ENCODE measurements at regions not wholly inside any gene's neighbourhood (a gene's known extent, or its start where the extent isn't known, plus 50 kb on each side); places are given as distances from the start of the nearest gene placed in this dataset.
A peak's percentile ranks its signal among the peaks of the same experiment; 100 is the strongest.

GRCh38 chr2:111701266-111701665 is 182.7 kb downstream of the ANAPC1 start:
- H3K4me3 ChIP-seq, result no peak overlapping the region
- no peaks in the 10 kb centered on the region for H3K27me3 ChIP-seq
- 86 to 100% methylated on average over 1 to 4 of the region's 4 CpGs for WGBS, 2 donors (ENCODE audit: low coverage in 1 of 2)
- H3K4me1 ChIP-seq, result peaks cover 0 to 51% (median 25%) of the 10 kb centered on the region in 4 donors
- no peak overlapping the region for H3K27ac ChIP-seq
- in situ Hi-C loops (cut with MboI; ENCODE audit: low pct_ligation_motif_present in 1 of 4, low pct_unique_long_range_greater_than_20kb in 1 of 4, low sequenced_read_pairs in 3 of 4), result loop anchor here in 1 of 4 donors (25.0 kb wide), 1 partner anchor 589 kb away; the partner anchor contains the start of gene BCL2L11
- intact Hi-C loops (cut with DNase I; ENCODE audit: low total_unique reads), result no loop called here
- no peak for DNase-seq
- TF ChIP-seq, protein P1, sequence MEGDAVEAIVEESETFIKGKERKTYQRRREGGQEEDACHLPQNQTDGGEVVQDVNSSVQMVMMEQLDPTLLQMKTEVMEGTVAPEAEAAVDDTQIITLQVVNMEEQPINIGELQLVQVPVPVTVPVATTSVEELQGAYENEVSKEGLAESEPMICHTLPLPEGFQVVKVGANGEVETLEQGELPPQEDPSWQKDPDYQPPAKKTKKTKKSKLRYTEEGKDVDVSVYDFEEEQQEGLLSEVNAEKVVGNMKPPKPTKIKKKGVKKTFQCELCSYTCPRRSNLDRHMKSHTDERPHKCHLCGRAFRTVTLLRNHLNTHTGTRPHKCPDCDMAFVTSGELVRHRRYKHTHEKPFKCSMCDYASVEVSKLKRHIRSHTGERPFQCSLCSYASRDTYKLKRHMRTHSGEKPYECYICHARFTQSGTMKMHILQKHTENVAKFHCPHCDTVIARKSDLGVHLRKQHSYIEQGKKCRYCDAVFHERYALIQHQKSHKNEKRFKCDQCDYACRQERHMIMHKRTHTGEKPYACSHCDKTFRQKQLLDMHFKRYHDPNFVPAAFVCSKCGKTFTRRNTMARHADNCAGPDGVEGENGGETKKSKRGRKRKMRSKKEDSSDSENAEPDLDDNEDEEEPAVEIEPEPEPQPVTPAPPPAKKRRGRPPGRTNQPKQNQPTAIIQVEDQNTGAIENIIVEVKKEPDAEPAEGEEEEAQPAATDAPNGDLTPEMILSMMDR (IDR thresholded peaks at IDR 0.05), result no peak
- TF ChIP-seq POLR2AphosphoS5 (IDR thresholded peaks at IDR 0.05) (no peak), POLR2A (IDR thresholded peaks at IDR 0.05) (no peak), EP300 (IDR thresholded peaks at IDR 0.05; ENCODE audit: low read depth) (no peak)
- no peaks in the 10 kb centered on the region for H3K9me3 ChIP-seq
- no peaks in the 10 kb centered on the region for H3K36me3 ChIP-seq

GRCh38 chr2:111701798-111702118 is 182.2 kb downstream of the ANAPC1 start:
- Histone ChIP-seq H3K4me1 (peaks cover 0 to 52% (median 25%) of the 10 kb centered on the region in 4 donors), H3K36me3 (no peaks in the 10 kb centered on the region), H3K9me3 (no peaks in the 10 kb centered on the region), H3K27ac (no peak overlapping the region), H3K4me3 (no peak overlapping the region), H3K27me3 (no peaks in the 10 kb centered on the region)
- in situ Hi-C loops (cut with MboI; ENCODE audit: low pct_ligation_motif_present in 1 of 4, low pct_unique_long_range_greater_than_20kb in 1 of 4, low sequenced_read_pairs in 3 of 4), result loop anchor here in 1 of 4 donors (25.0 kb wide), 1 partner anchor 589 kb away; the partner anchor contains the start of gene BCL2L11
- 96% methylated on average over 8 of the region's 8 CpGs; no CpG with 5 or more reads in 1 of the 2 donors for WGBS, 2 donors (ENCODE audit: low coverage in 1 of 2)
- no peak for DNase-seq
- intact Hi-C loops (cut with DNase I; ENCODE audit: low total_unique reads), result no loop called here
- TF ChIP-seq POLR2AphosphoS5 (IDR thresholded peaks at IDR 0.05) (no peak), EP300 (IDR thresholded peaks at IDR 0.05; ENCODE audit: low read depth) (no peak), POLR2A (IDR thresholded peaks at IDR 0.05) (no peak)
- TF ChIP-seq, protein P1 (IDR thresholded peaks at IDR 0.05), result no peak

DNA sequence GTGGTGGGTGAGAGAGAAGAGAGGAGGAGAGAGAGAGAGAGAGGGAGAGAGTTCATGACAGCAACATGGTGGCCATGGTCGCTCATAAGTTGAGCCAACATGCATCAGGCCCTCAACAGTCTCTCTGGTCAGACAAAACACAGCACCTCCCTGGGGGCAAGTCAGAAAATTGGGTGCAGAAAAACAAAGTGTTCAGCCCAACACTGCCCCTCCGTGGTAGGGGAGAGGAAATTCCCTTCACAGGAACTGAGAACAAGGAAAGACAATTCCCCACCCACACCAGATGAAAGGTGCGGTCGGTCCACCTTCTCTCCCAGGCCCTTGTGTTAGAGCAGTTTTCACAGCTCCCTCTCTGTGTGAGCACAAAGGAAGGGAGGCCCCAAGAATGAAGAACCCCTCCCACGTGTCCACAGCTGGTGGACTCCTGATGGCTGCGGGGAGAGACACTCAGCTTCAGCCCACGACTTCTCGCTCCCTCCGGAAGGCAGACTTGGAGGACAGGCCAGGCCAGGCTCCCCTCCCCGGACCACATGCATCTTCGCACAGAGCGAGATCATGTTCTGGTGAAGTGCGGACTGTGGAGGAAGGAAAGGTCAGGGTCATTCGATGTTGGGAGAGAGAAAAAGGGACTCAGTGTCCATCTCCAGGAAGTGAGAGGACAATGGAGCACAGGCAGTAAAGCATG is 181.7 kb downstream of the ANAPC1 start:
- no peak overlapping the region for H3K4me3 ChIP-seq
- no peaks in the 10 kb centered on the region for H3K36me3 ChIP-seq
- in situ Hi-C loops (cut with MboI; ENCODE audit: low pct_ligation_motif_present in 1 of 4, low pct_unique_long_range_greater_than_20kb in 1 of 4, low sequenced_read_pairs in 3 of 4), result loop anchor here in 1 of 4 donors (25.0 kb wide), 1 partner anchor 590 kb away; the partner anchor contains the start of gene BCL2L11
- intact Hi-C loops (cut with DNase I; ENCODE audit: low total_unique reads), result no loop called here
- H3K4me1 ChIP-seq, result peaks cover 0 to 50% (median 23%) of the 10 kb centered on the region in 4 donors
- peak; percentile 67 for DNase-seq
- no peaks in the 10 kb centered on the region for H3K9me3 ChIP-seq
- no peak overlapping the region for H3K27ac ChIP-seq
- WGBS, 2 donors (ENCODE audit: low coverage in 1 of 2), result 48 to 67% methylated on average over 1 to 14 of the region's 14 CpGs
- H3K27me3 ChIP-seq, result no peaks in the 10 kb centered on the region
- TF ChIP-seq EP300 (IDR thresholded peaks at IDR 0.05; ENCODE audit: low read depth) (no peak), POLR2A (IDR thresholded peaks at IDR 0.05) (no peak), POLR2AphosphoS5 (IDR thresholded peaks at IDR 0.05) (no peak)
- TF ChIP-seq, protein P1 (IDR thresholded peaks at IDR 0.05), result peak; percentile 48 to 73 (median 62)

GRCh38 chr2:111702804-111703196 is 181.2 kb downstream of the ANAPC1 start:
- H3K27ac ChIP-seq, result no peak overlapping the region
- 60 to 73% methylated on average over 2 to 7 of the region's 7 CpGs for WGBS, 2 donors (ENCODE audit: low coverage in 1 of 2)
- intact Hi-C loops (cut with DNase I; ENCODE audit: low total_unique reads) (no loop called here), in situ Hi-C loops (cut with MboI; ENCODE audit: low pct_ligation_motif_present in 1 of 4, low pct_unique_long_range_greater_than_20kb in 1 of 4, low sequenced_read_pairs in 3 of 4) (loop anchor here in 1 of 4 donors (25.0 kb wide), 1 partner anchor 590 kb away; the partner anchor contains the start of gene BCL2L11)
- no peaks in the 10 kb centered on the region for H3K27me3 ChIP-seq
- peaks cover 0 to 45% (median 17%) of the 10 kb centered on the region in 4 donors for H3K4me1 ChIP-seq
- no peak overlapping the region for H3K4me3 ChIP-seq
- no peak for DNase-seq
- H3K9me3 ChIP-seq, result no peaks in the 10 kb centered on the region
- no peaks in the 10 kb centered on the region for H3K36me3 ChIP-seq
- TF ChIP-seq POLR2A (IDR thresholded peaks at IDR 0.05), result no peak
- TF ChIP-seq EP300 (IDR thresholded peaks at IDR 0.05; ENCODE audit: low read depth), result no peak
- TF ChIP-seq, protein P1 (IDR thresholded peaks at IDR 0.05), result no peak
- no peak for TF ChIP-seq POLR2AphosphoS5 (IDR thresholded peaks at IDR 0.05)
